ENCODE measurements at regions not wholly inside any gene's neighbourhood (a gene's known extent, or its start where the extent isn't known, plus 50 kb on each side); places are given as distances from the start of the nearest gene placed in this dataset.

- Histone ChIP-seq H3K36me3 (ENCODE audit: insufficient read depth, low read length) (no peaks in the 10 kb centered on the region), H2AFZ (ENCODE audit: low read length) (no peak overlapping the region)
Observed at GRCh38 chr1:87206044-87206831, 122.4 kb upstream of the LMO4 start.

GRCh38 chr1:87208080-87208479, 120.6 kb upstream of the LMO4 start:
- no peak overlapping the region for H3K4me3 ChIP-seq (ENCODE audit: low read length)
- no peaks in the 10 kb centered on the region for H3K27me3 ChIP-seq (ENCODE audit: low read length)
- H4K20me1 ChIP-seq (ENCODE audit: insufficient read depth, low read depth, low read length), result no peaks in the 10 kb centered on the region
- H3K27ac ChIP-seq (ENCODE audit: low read length), result no peak overlapping the region
- no peaks in the 10 kb centered on the region for H3K36me3 ChIP-seq (ENCODE audit: insufficient read depth, low read length)
- H2AFZ ChIP-seq (ENCODE audit: low read length), result no peak overlapping the region
- no peaks in the 10 kb centered on the region for H3K9me2 ChIP-seq (replicated peaks; ENCODE audit: insufficient read depth, low read length)
- no peak overlapping the region for H3K4me2 ChIP-seq (ENCODE audit: low read depth, low read length, poor library complexity, severe bottlenecking)
- peaks cover 24% of the 10 kb centered on the region for H3K4me1 ChIP-seq (ENCODE audit: low read length)
- H3K9ac ChIP-seq (ENCODE audit: low read length), result no peak overlapping the region
- H3K9me3 ChIP-seq (ENCODE audit: low read length), result no peaks in the 10 kb centered on the region
- no peaks in the 10 kb centered on the region for H3K79me2 ChIP-seq (ENCODE audit: low read length)
- DNase-seq, result no peak

More at GRCh38 chr1:87206044-87206831, 122.4 kb upstream of the LMO4 start:
- Histone ChIP-seq H3K79me2 (ENCODE audit: low read length) (no peaks in the 10 kb centered on the region), H3K9ac (ENCODE audit: low read length) (no peak overlapping the region), H3K27ac (ENCODE audit: low read length) (no peak overlapping the region), H4K20me1 (ENCODE audit: insufficient read depth, low read depth, low read length) (no peaks in the 10 kb centered on the region), H3K4me2 (ENCODE audit: low read depth, low read length, poor library complexity, severe bottlenecking) (peak overlapping the region; percentile 37), H3K4me1 (ENCODE audit: low read length) (peaks cover 24% of the 10 kb centered on the region), H3K9me3 (ENCODE audit: low read length) (no peaks in the 10 kb centered on the region), H3K9me2 (replicated peaks; ENCODE audit: insufficient read depth, low read length) (no peaks in the 10 kb centered on the region), H3K4me3 (ENCODE audit: low read length) (no peak overlapping the region), H3K27me3 (ENCODE audit: low read length) (no peaks in the 10 kb centered on the region)
- peak; percentile 78 for DNase-seq

GRCh38 chr1:87208931-87209330, 119.7 kb upstream of the LMO4 start:
- H3K9ac ChIP-seq (ENCODE audit: low read length), result no peak overlapping the region
- no peaks in the 10 kb centered on the region for H4K20me1 ChIP-seq (ENCODE audit: insufficient read depth, low read depth, low read length)
- H3K4me2 ChIP-seq (ENCODE audit: low read depth, low read length, poor library complexity, severe bottlenecking), result no peak overlapping the region
- no peak overlapping the region for H3K4me3 ChIP-seq (ENCODE audit: low read length)
- H3K27ac ChIP-seq (ENCODE audit: low read length), result no peak overlapping the region
- peaks cover 24% of the 10 kb centered on the region for H3K4me1 ChIP-seq (ENCODE audit: low read length)
- no peaks in the 10 kb centered on the region for H3K79me2 ChIP-seq (ENCODE audit: low read length)
- no peak for DNase-seq
- no peaks in the 10 kb centered on the region for H3K27me3 ChIP-seq (ENCODE audit: low read length)
- no peaks in the 10 kb centered on the region for H3K9me3 ChIP-seq (ENCODE audit: low read length)
- no peaks in the 10 kb centered on the region for H3K9me2 ChIP-seq (replicated peaks; ENCODE audit: insufficient read depth, low read length)
- H3K36me3 ChIP-seq (ENCODE audit: insufficient read depth, low read length), result no peaks in the 10 kb centered on the region
- no peak overlapping the region for H2AFZ ChIP-seq (ENCODE audit: low read length)

DNA sequence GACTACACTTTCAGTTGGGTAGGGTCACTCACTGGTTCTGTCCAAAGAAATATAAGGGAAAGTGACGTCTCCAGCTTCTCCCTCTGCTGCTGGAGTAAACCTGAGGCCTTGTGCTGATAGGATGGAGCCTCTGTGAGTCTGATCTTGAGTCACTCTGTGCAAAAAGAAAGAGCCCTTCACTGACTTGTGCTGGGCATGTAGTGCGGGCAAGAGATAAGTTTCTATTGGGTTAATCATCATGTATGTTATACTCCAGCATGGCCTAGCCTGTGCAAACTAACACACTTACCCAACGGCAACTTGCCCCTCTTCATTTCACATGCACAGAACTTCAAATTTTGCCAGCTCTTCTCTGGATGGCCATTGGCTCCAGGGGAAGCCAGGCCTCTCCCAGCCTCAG, 118.5 kb upstream of the LMO4 start:
- H3K9me3 ChIP-seq (ENCODE audit: low read length), result no peaks in the 10 kb centered on the region
- H3K9ac ChIP-seq (ENCODE audit: low read length), result no peak overlapping the region
- H3K79me2 ChIP-seq (ENCODE audit: low read length), result no peaks in the 10 kb centered on the region
- no peak for DNase-seq
- no peak overlapping the region for H3K27ac ChIP-seq (ENCODE audit: low read length)
- no peak overlapping the region for H2AFZ ChIP-seq (ENCODE audit: low read length)
- H3K4me3 ChIP-seq (ENCODE audit: low read length), result no peak overlapping the region
- H3K4me1 ChIP-seq (ENCODE audit: low read length), result peaks cover 19% of the 10 kb centered on the region
- H3K27me3 ChIP-seq (ENCODE audit: low read length), result no peaks in the 10 kb centered on the region
- H3K36me3 ChIP-seq (ENCODE audit: insufficient read depth, low read length), result no peaks in the 10 kb centered on the region
- H4K20me1 ChIP-seq (ENCODE audit: insufficient read depth, low read depth, low read length), result no peaks in the 10 kb centered on the region
- H3K4me2 ChIP-seq (ENCODE audit: low read depth, low read length, poor library complexity, severe bottlenecking), result no peak overlapping the region
- H3K9me2 ChIP-seq (replicated peaks; ENCODE audit: insufficient read depth, low read length), result no peaks in the 10 kb centered on the region

DNA sequence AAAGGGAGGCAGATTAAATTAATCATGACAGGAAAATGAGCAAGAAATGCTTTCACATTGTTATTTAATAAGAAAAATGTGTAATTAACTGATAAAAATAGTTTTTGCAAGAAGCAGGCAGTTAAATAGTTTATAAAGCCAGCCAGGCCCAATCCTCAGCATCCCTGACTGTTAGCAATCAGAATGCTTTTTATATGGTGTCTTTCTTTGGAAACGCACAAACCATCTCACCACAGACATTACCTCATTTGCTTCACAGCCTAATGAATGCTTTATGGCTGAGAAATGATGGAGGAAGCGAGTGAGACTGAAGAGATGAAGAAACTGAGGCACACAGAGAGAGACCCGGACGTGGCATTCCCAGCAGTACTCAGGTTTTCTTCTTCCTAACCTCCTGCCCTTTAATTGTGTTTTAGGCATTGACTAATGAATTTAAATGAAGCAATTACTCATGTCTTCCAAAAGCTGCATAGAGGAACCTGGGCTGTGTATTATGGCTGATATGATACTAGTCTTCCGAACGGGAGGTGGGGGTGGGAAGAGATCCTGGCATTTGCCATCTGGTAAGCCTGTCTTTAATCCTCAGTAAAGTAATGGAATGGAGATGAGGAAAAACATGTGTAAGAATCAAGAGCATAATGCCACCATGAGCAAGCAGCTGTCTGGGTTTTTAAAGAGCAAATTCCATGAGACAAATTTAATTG, 116.1 kb upstream of the LMO4 start:
- Histone ChIP-seq H3K4me2 (ENCODE audit: low read depth, low read length, poor library complexity, severe bottlenecking) (no peak overlapping the region), H3K9ac (ENCODE audit: low read length) (no peak overlapping the region), H3K27me3 (ENCODE audit: low read length) (no peaks in the 10 kb centered on the region; the same call in 1 of the 2 replicates), H2AFZ (ENCODE audit: low read length) (no peak overlapping the region), H3K36me3 (ENCODE audit: insufficient read depth, low read length) (no peaks in the 10 kb centered on the region), H3K9me3 (ENCODE audit: low read length) (peaks cover 6% of the 10 kb centered on the region; the same call in 1 of the 2 replicates), H3K4me1 (ENCODE audit: low read length) (no peaks in the 10 kb centered on the region), H3K9me2 (replicated peaks; ENCODE audit: insufficient read depth, low read length) (no peaks in the 10 kb centered on the region), H4K20me1 (ENCODE audit: insufficient read depth, low read depth, low read length) (no peaks in the 10 kb centered on the region), H3K79me2 (ENCODE audit: low read length) (no peaks in the 10 kb centered on the region), H3K27ac (ENCODE audit: low read length) (no peak overlapping the region), H3K4me3 (ENCODE audit: low read length) (no peak overlapping the region)
- no peak for DNase-seq

GRCh38 chr1:87213135-87213515, 115.6 kb upstream of the LMO4 start:
- H3K4me1 ChIP-seq (ENCODE audit: low read length), result no peaks in the 10 kb centered on the region
- DNase-seq, result no peak
- H3K36me3 ChIP-seq (ENCODE audit: insufficient read depth, low read length), result no peaks in the 10 kb centered on the region
- no peaks in the 10 kb centered on the region for H3K79me2 ChIP-seq (ENCODE audit: low read length)
- H3K27me3 ChIP-seq (ENCODE audit: low read length), result no peaks in the 10 kb centered on the region; the same call in 1 of the 2 replicates
- no peak overlapping the region for H3K27ac ChIP-seq (ENCODE audit: low read length)
- no peak overlapping the region for H3K4me2 ChIP-seq (ENCODE audit: low read depth, low read length, poor library complexity, severe bottlenecking)
- H2AFZ ChIP-seq (ENCODE audit: low read length), result no peak overlapping the region
- H3K9me3 ChIP-seq (ENCODE audit: low read length), result peaks cover 6% of the 10 kb centered on the region; the same call in 1 of the 2 replicates
- no peak overlapping the region for H3K4me3 ChIP-seq (ENCODE audit: low read length)
- no peaks in the 10 kb centered on the region for H4K20me1 ChIP-seq (ENCODE audit: insufficient read depth, low read depth, low read length)
- H3K9ac ChIP-seq (ENCODE audit: low read length), result no peak overlapping the region
- no peaks in the 10 kb centered on the region for H3K9me2 ChIP-seq (replicated peaks; ENCODE audit: insufficient read depth, low read length)

GRCh38 chr1:87215592-87215991, 113.1 kb upstream of the LMO4 start:
- no peak overlapping the region for H3K9ac ChIP-seq (ENCODE audit: low read length)
- H2AFZ ChIP-seq (ENCODE audit: low read length), result no peak overlapping the region
- DNase-seq, result no peak
- peaks cover 6% of the 10 kb centered on the region; the same call in 1 of the 2 replicates for H3K9me3 ChIP-seq (ENCODE audit: low read length)
- no peaks in the 10 kb centered on the region for H3K9me2 ChIP-seq (replicated peaks; ENCODE audit: insufficient read depth, low read length)
- H3K36me3 ChIP-seq (ENCODE audit: insufficient read depth, low read length), result no peaks in the 10 kb centered on the region
- no peaks in the 10 kb centered on the region for H4K20me1 ChIP-seq (ENCODE audit: insufficient read depth, low read depth, low read length)
- H3K27me3 ChIP-seq (ENCODE audit: low read length), result no peaks in the 10 kb centered on the region; the same call in 1 of the 2 replicates
- no peaks in the 10 kb centered on the region for H3K4me1 ChIP-seq (ENCODE audit: low read length)
- H3K4me2 ChIP-seq (ENCODE audit: low read depth, low read length, poor library complexity, severe bottlenecking), result no peak overlapping the region
- H3K4me3 ChIP-seq (ENCODE audit: low read length), result no peak overlapping the region
- H3K27ac ChIP-seq (ENCODE audit: low read length), result no peak overlapping the region
- no peaks in the 10 kb centered on the region for H3K79me2 ChIP-seq (ENCODE audit: low read length)

DNA sequence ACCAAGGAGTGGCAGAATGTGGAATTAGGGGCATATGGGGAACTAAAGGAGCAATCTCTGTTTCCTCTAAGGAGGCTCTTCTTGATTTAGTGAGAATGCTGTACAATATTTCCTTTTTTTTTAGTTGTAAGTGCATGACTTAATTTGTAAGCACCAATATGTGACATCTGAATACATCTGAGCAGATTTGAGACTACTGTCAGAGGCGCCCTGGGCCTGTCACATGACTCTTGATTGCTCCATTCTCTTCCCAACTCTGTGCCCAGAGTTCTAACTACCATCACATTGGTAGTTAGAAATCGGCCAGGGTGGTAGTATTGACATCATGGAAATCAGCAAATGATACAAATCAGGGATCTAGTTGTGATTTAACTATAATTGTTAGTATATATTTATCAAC, 110.1 kb upstream of the LMO4 start:
- no peak overlapping the region for H2AFZ ChIP-seq (ENCODE audit: low read length)
- no peak overlapping the region for H3K4me2 ChIP-seq (ENCODE audit: low read depth, low read length, poor library complexity, severe bottlenecking)
- no peaks in the 10 kb centered on the region for H3K79me2 ChIP-seq (ENCODE audit: low read length)
- H3K36me3 ChIP-seq (ENCODE audit: insufficient read depth, low read length), result no peaks in the 10 kb centered on the region
- peaks cover 6% of the 10 kb centered on the region; the same call in 1 of the 2 replicates for H3K9me3 ChIP-seq (ENCODE audit: low read length)
- H3K9me2 ChIP-seq (replicated peaks; ENCODE audit: insufficient read depth, low read length), result no peaks in the 10 kb centered on the region
- H3K27me3 ChIP-seq (ENCODE audit: low read length), result no peaks in the 10 kb centered on the region; the same call in 1 of the 2 replicates
- H3K4me3 ChIP-seq (ENCODE audit: low read length), result no peak overlapping the region
- no peaks in the 10 kb centered on the region for H4K20me1 ChIP-seq (ENCODE audit: insufficient read depth, low read depth, low read length)
- H3K27ac ChIP-seq (ENCODE audit: low read length), result no peak overlapping the region
- no peak for DNase-seq
- H3K4me1 ChIP-seq (ENCODE audit: low read length), result no peaks in the 10 kb centered on the region
- no peak overlapping the region for H3K9ac ChIP-seq (ENCODE audit: low read length)

All from Karpas-422 (cell line).